ENCODE measurements at regions not wholly inside any gene's neighbourhood (a gene's known extent, or its start where the extent isn't known, plus 50 kb on each side); places are given as distances from the start of the nearest gene placed in this dataset.

- ChIA-PET POLR2A (no interaction called here), CTCF (no interaction called here)
- Histone ChIP-seq H3K4me3 (ENCODE audit: low read depth, low read length) (no peak overlapping the region), H3K9me3 (ENCODE audit: control insufficient read depth, insufficient read depth, low read length) (no peaks in the 10 kb centered on the region), H3K27ac (ENCODE audit: low read depth, low read length) (no peak overlapping the region), H3K27me3 (ENCODE audit: control insufficient read depth, insufficient read depth, low read length) (no peaks in the 10 kb centered on the region)
- TF ChIP-seq CTCF (IDR thresholded peaks at IDR 0.05; ENCODE audit: low read depth, low read length), result no peak
- no peak for DNase-seq (ENCODE audit: low read depth, low spot score)
Observed at GRCh38 chr21:27562303-27562702, 595.4 kb upstream of the ADAMTS5 start.

GRCh38 chr21:27561116-27561515 is 594.2 kb upstream of the ADAMTS5 start:
- DNase-seq (ENCODE audit: low read depth, low spot score), result no peak
- Histone ChIP-seq H3K27ac (ENCODE audit: low read depth, low read length) (no peak overlapping the region), H3K27me3 (ENCODE audit: control insufficient read depth, insufficient read depth, low read length) (no peaks in the 10 kb centered on the region), H3K9me3 (ENCODE audit: control insufficient read depth, insufficient read depth, low read length) (no peaks in the 10 kb centered on the region), H3K4me3 (ENCODE audit: low read depth, low read length) (no peak overlapping the region)
- POLR2A ChIA-PET, result interaction anchor here (0.7 kb wide), 1 partner anchor 220 kb away, joined by 9 read pairs; no protein-coding TSS in a partner anchor
- CTCF ChIA-PET, result no interaction called here
- no peak for TF ChIP-seq CTCF (IDR thresholded peaks at IDR 0.05; ENCODE audit: low read depth, low read length)

- no peak for DNase-seq (ENCODE audit: low read depth, low spot score)
- H3K4me3 ChIP-seq (ENCODE audit: low read depth, low read length), result no peak overlapping the region
- no peak overlapping the region for H3K27ac ChIP-seq (ENCODE audit: low read depth, low read length)
- H3K9me3 ChIP-seq (ENCODE audit: control insufficient read depth, insufficient read depth, low read length), result peaks cover 1% of the 10 kb centered on the region
- H3K27me3 ChIP-seq (ENCODE audit: control insufficient read depth, insufficient read depth, low read length), result no peaks in the 10 kb centered on the region
- POLR2A ChIA-PET, result no interaction called here
- CTCF ChIA-PET, result interaction anchor here (0.7 kb wide), 1 partner anchor 299 kb away, joined by 4 read pairs; no protein-coding TSS in a partner anchor
- TF ChIP-seq CTCF (IDR thresholded peaks at IDR 0.05; ENCODE audit: low read depth, low read length), result no peak
Observed at GRCh38 chr21:27557356-27557755, 590.5 kb upstream of the ADAMTS5 start.

GRCh38 chr21:27555996-27556395 is 589.1 kb upstream of the ADAMTS5 start:
- peaks cover 8% of the 10 kb centered on the region for H3K9me3 ChIP-seq (ENCODE audit: control insufficient read depth, insufficient read depth, low read length)
- no peaks in the 10 kb centered on the region for H3K27me3 ChIP-seq (ENCODE audit: control insufficient read depth, insufficient read depth, low read length)
- no peak for DNase-seq (ENCODE audit: low read depth, low spot score)
- no peak overlapping the region for H3K4me3 ChIP-seq (ENCODE audit: low read depth, low read length)
- POLR2A ChIA-PET, result no interaction called here
- CTCF ChIA-PET, result no interaction called here
- TF ChIP-seq CTCF (IDR thresholded peaks at IDR 0.05; ENCODE audit: low read depth, low read length), result no peak
- no peak overlapping the region for H3K27ac ChIP-seq (ENCODE audit: low read depth, low read length)

GRCh38 chr21:27550287-27550686 is 583.4 kb upstream of the ADAMTS5 start:
- Histone ChIP-seq H3K4me3 (ENCODE audit: low read depth, low read length) (no peak overlapping the region), H3K27me3 (ENCODE audit: control insufficient read depth, insufficient read depth, low read length) (no peaks in the 10 kb centered on the region), H3K27ac (ENCODE audit: low read depth, low read length) (no peak overlapping the region), H3K9me3 (ENCODE audit: control insufficient read depth, insufficient read depth, low read length) (peaks cover 8% of the 10 kb centered on the region)
- TF ChIP-seq CTCF (IDR thresholded peaks at IDR 0.05; ENCODE audit: low read depth, low read length), result no peak
- no peak for DNase-seq (ENCODE audit: low read depth, low spot score)
- ChIA-PET POLR2A (no interaction called here), CTCF (no interaction called here)
